ENCODE measurements at regions not wholly inside any gene's neighbourhood (a gene's known extent, or its start where the extent isn't known, plus 50 kb on each side); places are given as distances from the start of the nearest gene placed in this dataset.
"Not testable (repeated sequence)": the region's sequence is repeated elsewhere in the genome, so short reads cannot be mapped to it uniquely, and the experiment has no call there.

- H3K27ac Mint-ChIP-seq; H3K27me3 Mint-ChIP-seq; H3K9me3 Mint-ChIP-seq (ENCODE audit: low read depth); ATAC-seq; DNase-seq; H3K4me1 Mint-ChIP-seq; H3K4me3 Mint-ChIP-seq; H3K36me3 Mint-ChIP-seq; CTCF ChIA-PET: not testable (repeated sequence)
These were observed 59.5 kb upstream of the FAM90A26 start for GRCh38 chr4:9110700-9111099.

GRCh38 chr4:9103148-9103524, 67.1 kb upstream of the FAM90A26 start:
- H3K4me3 Mint-ChIP-seq; H3K36me3 Mint-ChIP-seq; H3K9me3 Mint-ChIP-seq (ENCODE audit: low read depth); H3K27ac Mint-ChIP-seq; ATAC-seq; H3K4me1 Mint-ChIP-seq; H3K27me3 Mint-ChIP-seq; CTCF ChIA-PET; DNase-seq: not testable (repeated sequence)

GRCh38 chr4:9102471-9103147, 67.6 kb upstream of the FAM90A26 start:
- H3K9me3 Mint-ChIP-seq (ENCODE audit: low read depth); H3K36me3 Mint-ChIP-seq; H3K4me3 Mint-ChIP-seq; CTCF ChIA-PET; H3K27me3 Mint-ChIP-seq; H3K27ac Mint-ChIP-seq; ATAC-seq; H3K4me1 Mint-ChIP-seq; DNase-seq: not testable (repeated sequence)

- H3K27ac Mint-ChIP-seq; ATAC-seq; DNase-seq; H3K4me3 Mint-ChIP-seq; H3K27me3 Mint-ChIP-seq; CTCF ChIA-PET; H3K4me1 Mint-ChIP-seq; H3K9me3 Mint-ChIP-seq (ENCODE audit: low read depth); H3K36me3 Mint-ChIP-seq: not testable (repeated sequence)
These were observed 73.9 kb upstream of the FAM90A26 start for GRCh38 chr4:9096330-9096729.

- H3K9me3 Mint-ChIP-seq (ENCODE audit: low read depth); H3K36me3 Mint-ChIP-seq; H3K27me3 Mint-ChIP-seq: not testable (repeated sequence)
These were observed 91.4 kb upstream of the FAM90A26 start for GRCh38 chr4:9078796-9079195.

GRCh38 chr4:9076974-9077373, 93.2 kb upstream of the FAM90A26 start:
- H3K4me3 Mint-ChIP-seq; H3K4me1 Mint-ChIP-seq; H3K36me3 Mint-ChIP-seq; DNase-seq; H3K9me3 Mint-ChIP-seq (ENCODE audit: low read depth); H3K27me3 Mint-ChIP-seq; H3K27ac Mint-ChIP-seq; ATAC-seq; CTCF ChIA-PET: not testable (repeated sequence)

More at GRCh38 chr4:9078796-9079195, 91.4 kb upstream of the FAM90A26 start:
- ATAC-seq, CTCF ChIA-PET, H3K4me1 Mint-ChIP-seq, DNase-seq, H3K4me3 Mint-ChIP-seq, H3K27ac Mint-ChIP-seq: not testable (repeated sequence)

GRCh38 chr4:9076486-9076885, 93.7 kb upstream of the FAM90A26 start:
- H3K27me3 Mint-ChIP-seq, ATAC-seq: not testable (repeated sequence)

GRCh38 chr4:9073371-9073770, 96.8 kb upstream of the FAM90A26 start:
- H3K9me3 Mint-ChIP-seq (ENCODE audit: low read depth); H3K4me3 Mint-ChIP-seq; H3K36me3 Mint-ChIP-seq; H3K4me1 Mint-ChIP-seq; H3K27ac Mint-ChIP-seq; H3K27me3 Mint-ChIP-seq; DNase-seq; ATAC-seq; CTCF ChIA-PET: not testable (repeated sequence)

More at GRCh38 chr4:9076486-9076885, 93.7 kb upstream of the FAM90A26 start:
- H3K9me3 Mint-ChIP-seq (ENCODE audit: low read depth); H3K27ac Mint-ChIP-seq; H3K4me1 Mint-ChIP-seq; DNase-seq; H3K36me3 Mint-ChIP-seq; CTCF ChIA-PET; H3K4me3 Mint-ChIP-seq: not testable (repeated sequence)

GRCh38 chr4:9072521-9073220, 97.5 kb upstream of the FAM90A26 start:
- H3K27me3 Mint-ChIP-seq; H3K4me3 Mint-ChIP-seq; DNase-seq; H3K36me3 Mint-ChIP-seq; H3K4me1 Mint-ChIP-seq; H3K27ac Mint-ChIP-seq; CTCF ChIA-PET; ATAC-seq; H3K9me3 Mint-ChIP-seq (ENCODE audit: low read depth): not testable (repeated sequence)

GRCh38 chr4:9067923-9068322, 102.3 kb upstream of the FAM90A26 start:
- peaks cover 11% of the 10 kb centered on the region for H3K9me3 Mint-ChIP-seq (ENCODE audit: low read depth)
- H3K36me3 Mint-ChIP-seq, H3K4me3 Mint-ChIP-seq, DNase-seq, H3K27me3 Mint-ChIP-seq, CTCF ChIA-PET, H3K27ac Mint-ChIP-seq, ATAC-seq, H3K4me1 Mint-ChIP-seq: not testable (repeated sequence)

- DNase-seq; H3K9me3 Mint-ChIP-seq (ENCODE audit: low read depth); H3K27me3 Mint-ChIP-seq; H3K36me3 Mint-ChIP-seq; H3K27ac Mint-ChIP-seq; CTCF ChIA-PET; H3K4me1 Mint-ChIP-seq; ATAC-seq; H3K4me3 Mint-ChIP-seq: not testable (repeated sequence)
These were observed 106.6 kb upstream of the FAM90A26 start for GRCh38 chr4:9063612-9064011.

GRCh38 chr4:9024866-9025265, 145.3 kb upstream of the FAM90A26 start:
- H3K36me3 Mint-ChIP-seq; DNase-seq; H3K4me1 Mint-ChIP-seq; H3K4me3 Mint-ChIP-seq; H3K9me3 Mint-ChIP-seq (ENCODE audit: low read depth); H3K27ac Mint-ChIP-seq; ATAC-seq; H3K27me3 Mint-ChIP-seq; CTCF ChIA-PET: not testable (repeated sequence)

GRCh38 chr4:9009792-9010191, 138.2 kb upstream of the HMX1 start:
- CTCF ChIA-PET, H3K4me1 Mint-ChIP-seq, H3K27me3 Mint-ChIP-seq: not testable (repeated sequence)

GRCh38 chr4:9008407-9008806, 136.8 kb upstream of the HMX1 start:
- H3K9me3 Mint-ChIP-seq (ENCODE audit: low read depth); H3K4me3 Mint-ChIP-seq; ATAC-seq; H3K27me3 Mint-ChIP-seq; H3K36me3 Mint-ChIP-seq; H3K27ac Mint-ChIP-seq; CTCF ChIA-PET; DNase-seq; H3K4me1 Mint-ChIP-seq: not testable (repeated sequence)

More at GRCh38 chr4:9009792-9010191, 138.2 kb upstream of the HMX1 start:
- not testable (repeated sequence) for ATAC-seq; H3K4me3 Mint-ChIP-seq; H3K36me3 Mint-ChIP-seq; H3K9me3 Mint-ChIP-seq (ENCODE audit: low read depth); DNase-seq; H3K27ac Mint-ChIP-seq

Data from activated CD8-positive, alpha-beta memory T cell treated with anti-CD3 and anti-CD28 coated beads, Interleukin-2, amount 10 ng/mL, durations not matched to agents 7 days and 5 days (primary cell).